ENCODE measurements at regions not wholly inside any gene's neighbourhood (a gene's known extent, or its start where the extent isn't known, plus 50 kb on each side); places are given as distances from the start of the nearest gene placed in this dataset.
A peak's percentile ranks its signal among the peaks of the same experiment; 100 is the strongest.
"Not testable (repeated sequence)": the region's sequence is repeated elsewhere in the genome, so short reads cannot be mapped to it uniquely, and the experiment has no call there.

DNA sequence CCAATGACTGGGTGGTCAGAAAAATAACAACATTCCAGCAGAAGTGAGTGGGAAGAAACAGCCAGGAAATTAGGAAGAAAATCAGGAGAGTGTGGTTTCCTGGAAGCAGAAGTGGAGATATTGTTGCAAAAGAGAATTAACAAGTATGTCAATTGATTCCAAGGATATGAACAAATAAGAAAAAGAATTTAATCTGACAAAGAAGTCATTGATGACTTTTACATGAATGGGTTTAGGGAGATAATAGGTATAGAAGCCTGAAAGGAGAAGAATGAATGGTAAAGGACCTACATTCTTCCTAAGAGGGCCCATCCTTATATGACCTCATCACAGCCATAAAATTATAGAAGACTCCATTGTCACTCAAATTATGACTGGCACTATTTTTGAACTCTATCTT, 1440.1 kb downstream of the OTOL1 start:
- DNase-seq, result no peak

DNA sequence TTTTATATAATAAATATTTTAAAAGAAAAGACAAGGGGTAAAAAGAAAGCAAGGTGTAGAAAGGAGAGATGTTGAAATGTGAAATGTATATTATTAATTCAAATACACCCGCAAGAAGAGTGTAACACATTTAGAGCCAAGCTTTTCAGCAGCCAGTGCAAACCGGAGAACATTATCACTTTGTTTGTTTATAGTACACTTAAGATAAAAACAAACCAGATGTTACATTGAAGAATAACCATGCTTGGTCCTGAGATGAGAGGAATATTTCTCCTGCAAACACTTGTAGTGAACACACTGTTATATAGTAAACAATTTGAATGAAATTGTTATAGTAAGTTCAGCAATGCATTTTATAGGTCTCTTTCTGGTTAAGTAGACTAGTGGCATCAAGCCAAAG, 1441.5 kb downstream of the OTOL1 start:
- DNase-seq, result no peak

DNA sequence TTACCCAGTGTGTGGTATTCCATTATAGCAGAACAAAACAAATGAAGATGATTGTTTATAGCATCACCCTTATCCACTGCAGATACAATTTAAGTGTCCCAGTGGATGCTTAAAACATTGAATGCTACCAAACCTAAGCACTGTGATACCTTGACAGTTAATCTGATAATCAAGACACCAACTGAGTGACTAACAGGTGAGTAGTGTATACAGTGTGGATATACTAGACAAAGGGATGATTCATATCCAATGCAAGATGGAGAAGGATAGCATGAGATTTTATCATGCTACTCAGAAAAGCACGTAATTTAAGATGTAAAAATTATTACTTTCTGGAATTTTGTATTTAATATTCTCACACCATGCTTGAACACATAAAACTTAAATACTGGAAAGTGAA, 1449.0 kb downstream of the OTOL1 start:
- no peak for DNase-seq

DNA sequence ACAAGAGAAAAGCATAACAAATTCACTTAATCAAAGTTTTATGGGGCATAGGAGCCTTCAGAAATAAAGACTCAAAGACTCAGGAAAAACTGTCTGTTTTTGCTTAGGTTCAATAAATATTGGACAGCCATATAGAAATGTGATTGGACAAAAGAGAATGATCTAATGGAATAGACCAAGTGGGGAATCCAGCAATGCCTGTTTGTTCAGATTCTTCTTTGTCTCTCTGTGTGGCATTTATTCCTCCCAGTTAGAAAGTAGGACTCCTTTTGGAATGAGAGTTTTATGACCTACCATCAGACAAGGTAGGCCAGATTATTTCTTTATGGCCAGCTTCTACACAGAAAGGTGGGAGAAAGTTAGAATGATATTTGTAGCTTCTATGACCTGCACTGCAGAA, 1460.1 kb downstream of the OTOL1 start:
- DNase-seq, result no peak

DNA sequence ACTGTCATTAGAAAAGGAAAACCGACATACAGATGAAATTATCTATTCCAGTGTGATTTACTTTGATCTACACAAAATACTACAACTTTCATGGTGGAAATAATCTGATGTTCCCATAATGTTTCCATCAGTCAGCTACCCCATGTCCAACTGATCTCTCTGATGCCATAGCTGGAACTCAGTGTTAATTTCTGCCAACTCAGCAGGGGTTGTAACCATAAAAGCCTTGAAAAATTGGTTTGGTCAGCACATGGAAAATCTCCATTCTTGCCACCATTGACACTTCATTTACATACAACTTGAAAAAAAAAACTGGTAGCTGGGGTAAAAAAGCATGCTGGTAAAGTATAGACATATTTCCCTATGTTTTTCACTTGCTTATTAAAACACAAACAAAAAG, 1463.7 kb downstream of the OTOL1 start:
- DNase-seq, result no peak

DNA sequence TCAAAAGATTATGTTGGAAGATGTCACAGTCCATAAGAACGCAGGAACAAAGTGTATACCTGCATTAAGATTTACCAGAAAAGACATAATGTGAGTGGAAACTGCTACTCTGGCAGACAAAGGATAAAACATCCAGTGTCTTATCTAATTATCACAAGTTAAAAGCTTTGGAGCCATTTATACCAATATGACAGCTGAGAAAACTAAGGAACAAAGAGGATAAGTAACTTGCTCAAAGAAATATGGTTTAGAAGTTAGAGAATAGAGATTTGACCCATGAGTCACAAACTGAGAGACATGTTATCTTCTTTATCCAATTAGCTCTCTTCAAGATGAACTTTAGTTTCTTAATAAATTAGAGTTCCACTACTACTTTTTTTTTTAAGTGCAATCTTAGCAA, 1473.7 kb downstream of the OTOL1 start:
- DNase-seq, result no peak

DNA sequence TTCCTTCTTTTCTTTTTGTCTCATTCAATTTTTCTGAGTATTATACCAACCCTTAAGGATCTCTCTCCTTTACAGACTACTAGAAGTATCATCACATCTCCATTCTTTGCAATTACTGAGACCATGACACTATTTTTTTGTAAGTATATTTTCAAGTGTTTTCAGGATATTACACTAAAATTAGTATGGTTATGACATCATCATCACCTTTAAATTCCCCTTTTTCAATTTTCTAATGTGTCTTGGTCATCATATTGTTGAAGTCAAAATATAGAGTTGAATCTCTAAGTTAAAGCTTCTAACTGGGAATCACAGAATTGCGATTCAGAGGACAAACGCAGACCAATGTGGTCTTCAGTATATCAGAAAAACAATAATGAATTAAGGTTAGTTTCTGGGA, 1475.1 kb downstream of the OTOL1 start:
- DNase-seq, result no peak

DNA sequence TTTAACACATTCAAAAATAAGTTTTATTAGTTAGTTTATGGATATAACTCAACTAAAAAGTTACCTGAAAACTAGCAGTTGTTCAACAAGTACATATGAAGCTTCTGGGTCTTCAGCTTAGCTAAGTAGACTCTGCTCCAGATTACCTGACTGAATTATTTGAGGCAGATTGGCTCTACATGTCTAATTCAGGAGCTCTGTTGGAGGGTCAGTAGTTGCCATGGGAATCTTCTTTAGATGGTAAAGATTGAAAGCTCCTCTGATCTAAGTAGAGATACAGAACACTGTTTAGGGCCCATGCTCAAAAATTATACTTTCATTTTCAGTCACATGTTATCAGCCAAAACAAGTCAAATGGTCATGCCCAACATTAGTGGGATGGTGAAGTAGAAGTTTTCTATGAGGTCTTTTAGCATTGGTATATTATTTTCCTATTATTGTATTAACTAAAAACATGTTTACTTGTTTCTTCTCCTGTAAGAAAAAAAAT, 1476.9 kb downstream of the OTOL1 start:
- peak; percentile 9 for DNase-seq

DNA sequence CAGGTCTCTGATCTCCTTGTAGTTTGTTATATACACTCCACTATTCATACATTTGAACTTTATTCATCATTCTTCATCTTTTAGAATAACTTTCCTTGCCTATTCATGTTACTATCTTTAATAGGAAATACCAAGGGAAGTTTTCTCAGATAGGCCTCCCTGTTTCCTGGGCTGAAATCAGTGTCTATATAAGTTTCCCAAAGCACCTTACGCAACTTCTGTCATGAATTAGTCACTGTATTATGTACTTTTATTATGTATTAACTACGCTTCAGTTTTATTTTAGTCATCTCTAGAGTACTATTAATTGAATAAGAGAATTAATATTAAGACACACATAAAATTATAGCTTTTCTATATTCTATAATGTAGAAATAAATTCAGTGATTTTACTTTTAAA, 1481.5 kb downstream of the OTOL1 start:
- no peak for DNase-seq

DNA sequence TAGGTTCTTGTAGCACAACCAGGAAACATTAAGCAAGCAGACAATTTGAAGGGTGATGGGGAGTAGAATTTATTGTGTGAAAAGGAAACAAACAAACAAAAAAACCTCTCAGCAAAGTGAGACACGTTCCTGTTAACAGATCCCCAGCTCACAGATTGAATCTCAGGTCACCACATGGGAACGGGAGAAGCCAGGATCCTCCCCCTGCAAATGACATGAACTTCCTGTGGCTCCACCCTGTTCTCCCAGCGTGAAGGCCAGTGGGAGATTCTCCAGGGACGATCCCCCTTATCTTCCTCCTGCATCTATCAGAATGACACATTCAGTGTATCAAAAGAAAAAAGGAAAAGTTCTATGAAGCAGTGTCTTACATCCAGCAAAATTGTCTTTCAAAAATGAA, 1488.1 kb downstream of the OTOL1 start:
- no peak for DNase-seq

DNA sequence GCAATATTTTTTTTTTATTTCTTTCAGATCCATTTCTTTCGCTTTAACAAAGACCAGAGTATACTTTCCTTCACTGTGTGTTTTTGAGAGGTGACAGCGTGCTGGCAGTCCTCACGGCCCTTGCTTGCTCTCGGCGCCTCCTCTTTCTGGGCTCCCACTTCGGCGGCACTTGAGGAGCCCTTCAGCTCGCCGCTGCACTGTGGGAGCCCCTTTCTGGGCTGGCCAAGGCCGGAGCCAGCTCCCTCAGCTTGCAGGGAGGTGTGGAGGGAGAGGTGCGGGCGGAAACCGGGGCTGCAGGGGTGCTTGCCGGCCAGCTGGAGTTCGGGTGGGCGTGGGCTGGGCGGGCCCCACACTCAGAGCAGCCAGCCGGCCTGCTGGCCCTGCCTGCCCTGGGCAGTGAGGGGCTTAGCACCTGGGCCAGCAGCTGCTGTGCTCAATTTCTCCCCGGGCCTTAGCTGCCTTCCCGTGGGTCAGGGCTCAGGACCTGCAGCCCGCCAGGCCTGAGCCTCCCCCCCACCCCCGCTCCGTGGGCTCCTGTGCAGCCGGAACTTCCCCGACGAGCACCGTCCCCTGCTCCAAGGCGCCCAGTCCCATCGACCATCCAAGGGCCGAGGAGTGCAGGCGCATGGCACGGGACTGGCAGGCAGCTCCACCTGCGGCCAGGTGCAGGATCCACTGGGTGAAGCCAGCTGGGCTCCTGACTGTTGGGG, 1490.6 kb downstream of the OTOL1 start:
- not testable (repeated sequence) for DNase-seq

DNA sequence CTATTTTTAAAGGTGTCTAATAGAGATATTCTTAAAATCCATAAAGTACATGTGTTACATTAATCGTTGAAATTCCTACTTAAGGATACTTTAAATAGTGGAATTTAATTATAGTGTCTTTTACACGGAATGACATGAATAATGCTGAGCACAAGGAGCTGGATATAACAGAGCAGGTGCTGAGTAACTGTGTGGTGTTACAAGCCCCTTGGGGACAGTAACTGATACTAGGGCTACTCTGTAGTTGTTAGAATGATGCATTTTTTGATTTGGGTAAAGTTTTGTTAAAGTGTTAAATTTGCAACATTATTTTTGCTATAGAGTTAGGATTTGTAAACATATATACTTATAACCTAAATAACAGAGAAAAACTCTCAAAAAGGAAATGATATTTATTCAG, 1496.1 kb downstream of the OTOL1 start:
- no peak for DNase-seq

DNA sequence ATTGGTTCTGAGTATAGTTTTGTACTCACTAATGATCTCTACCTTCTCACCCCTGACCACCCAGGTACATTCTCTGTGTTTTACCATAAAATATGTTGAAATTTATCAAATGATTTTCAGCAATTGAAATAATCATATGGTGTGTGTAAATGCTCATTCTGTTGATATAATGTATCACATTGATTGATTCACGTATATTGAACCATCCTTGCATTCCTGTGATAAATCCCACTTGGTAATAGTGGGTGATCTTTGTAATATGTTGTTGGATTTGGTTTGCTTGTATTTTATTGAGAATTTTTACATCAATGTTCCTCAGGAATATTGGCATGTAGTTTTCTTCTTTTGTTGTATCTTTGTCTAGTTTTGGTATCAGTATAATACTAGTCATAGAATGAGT, 1497.6 kb downstream of the OTOL1 start:
- no peak for DNase-seq

DNA sequence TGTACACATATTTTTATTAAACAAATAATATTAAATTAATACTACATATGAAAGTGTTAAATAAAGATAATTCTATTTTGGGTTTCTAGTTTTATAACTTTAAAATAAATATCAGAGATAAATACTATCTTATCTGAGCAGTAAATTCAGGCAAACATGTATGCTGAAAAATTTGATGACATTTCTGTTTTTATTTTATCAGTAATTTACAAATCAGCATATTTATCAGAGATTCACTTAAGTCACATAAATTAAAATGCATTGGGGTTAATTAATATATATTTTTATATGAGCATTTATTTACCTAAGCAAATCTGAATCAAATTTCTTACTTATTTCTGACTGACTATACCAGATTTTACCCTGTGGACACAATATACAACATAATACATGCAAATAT, 1499.8 kb downstream of the OTOL1 start:
- DNase-seq, result no peak

DNA sequence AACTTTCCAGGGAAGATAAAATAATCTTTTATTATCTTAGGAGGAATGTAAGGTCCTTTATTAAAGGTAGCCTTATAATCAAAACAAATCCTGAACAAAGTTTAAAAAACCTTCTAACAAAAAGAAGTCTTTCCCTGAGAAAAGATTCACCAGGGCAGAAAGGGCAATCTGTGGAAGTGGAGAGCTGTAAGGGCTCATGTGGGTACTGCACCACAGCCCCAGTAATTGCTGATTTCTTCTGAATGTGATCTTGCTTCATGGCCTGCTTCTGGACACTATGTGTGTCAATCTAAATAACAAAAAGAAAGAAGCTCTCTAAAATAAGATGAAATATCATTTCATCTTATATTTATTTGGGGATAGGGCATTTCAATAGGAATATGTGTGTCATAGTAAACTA, 1501.6 kb downstream of the OTOL1 start:
- DNase-seq, result peak; percentile 10

DNA sequence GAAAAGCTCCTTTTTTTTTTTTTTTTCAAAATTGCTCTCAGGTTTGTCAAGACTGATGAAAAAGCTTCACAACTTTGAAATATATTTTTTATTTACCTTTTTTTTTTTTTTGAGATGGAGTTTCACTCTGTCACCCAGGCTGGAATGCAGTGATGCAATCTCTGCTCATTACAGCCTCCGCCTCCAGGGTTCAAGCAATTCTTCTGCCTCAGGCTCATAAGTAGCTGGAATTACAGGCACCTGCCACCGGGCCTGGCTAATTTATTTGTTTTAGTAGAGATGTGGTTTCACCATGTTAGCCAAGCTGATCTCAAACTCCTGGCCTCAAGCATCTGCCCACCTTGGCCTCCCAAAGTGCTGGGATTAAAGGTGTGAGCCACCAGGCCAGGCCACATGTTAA, 1515.0 kb downstream of the OTOL1 start:
- DNase-seq, result no peak

DNA sequence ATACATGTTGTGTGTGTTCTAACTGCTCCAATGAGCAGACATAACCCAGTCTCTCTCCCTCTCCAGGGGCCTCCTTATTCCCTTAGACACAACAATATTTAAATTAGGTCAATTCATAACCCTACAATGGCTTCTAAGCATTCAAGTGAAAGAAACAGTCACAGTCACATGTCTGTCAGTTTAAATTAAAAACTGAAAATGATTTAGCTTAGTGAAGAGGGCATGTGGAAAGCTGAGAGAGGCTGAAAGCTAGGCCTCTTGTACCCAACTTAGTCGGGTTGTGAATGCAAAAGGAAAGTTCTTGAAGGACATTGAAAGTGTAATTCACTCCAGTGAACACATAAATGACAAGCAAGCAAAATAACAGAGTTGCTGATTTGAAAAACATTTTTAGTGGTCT, 1519.6 kb downstream of the OTOL1 start:
- DNase-seq, result no peak

DNA sequence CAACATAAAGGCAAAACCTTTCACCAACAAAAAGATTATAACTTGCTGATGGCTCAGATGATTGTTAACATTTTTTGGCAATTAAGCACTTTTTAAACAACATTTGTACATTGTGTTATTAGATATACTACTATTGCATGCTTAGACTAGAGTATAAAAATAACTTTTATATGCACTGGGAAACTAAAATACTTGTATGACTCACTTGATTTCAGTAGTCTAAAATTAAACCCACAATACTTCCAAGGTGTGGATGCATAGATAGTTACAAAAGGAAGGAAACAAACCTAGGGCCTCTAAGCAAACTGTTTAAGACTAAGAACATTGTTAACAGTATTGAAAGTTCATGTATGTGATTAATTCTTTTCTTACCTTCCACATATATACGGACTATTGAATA, 1521.5 kb downstream of the OTOL1 start:
- no peak for DNase-seq

DNA sequence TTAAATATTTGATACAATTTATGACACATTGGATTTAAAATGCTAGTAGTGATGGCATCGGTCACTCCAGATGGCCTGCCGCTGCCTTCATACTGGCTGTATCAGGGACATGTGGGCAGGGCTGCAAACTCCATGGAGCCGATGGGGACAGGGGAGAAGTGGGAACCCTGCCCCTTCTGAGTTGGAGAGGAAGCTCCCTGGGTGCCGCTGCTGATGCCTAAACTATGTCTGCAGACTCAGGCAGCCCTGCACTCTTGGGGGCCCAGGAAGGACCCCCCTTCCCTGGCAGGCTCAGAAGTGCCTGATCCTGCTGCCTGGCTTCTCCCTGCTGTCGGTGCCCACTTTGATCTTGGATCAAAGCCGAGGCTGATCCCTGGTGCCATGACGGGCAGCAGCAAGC, 1522.1 kb downstream of the OTOL1 start:
- no peak for DNase-seq

DNA sequence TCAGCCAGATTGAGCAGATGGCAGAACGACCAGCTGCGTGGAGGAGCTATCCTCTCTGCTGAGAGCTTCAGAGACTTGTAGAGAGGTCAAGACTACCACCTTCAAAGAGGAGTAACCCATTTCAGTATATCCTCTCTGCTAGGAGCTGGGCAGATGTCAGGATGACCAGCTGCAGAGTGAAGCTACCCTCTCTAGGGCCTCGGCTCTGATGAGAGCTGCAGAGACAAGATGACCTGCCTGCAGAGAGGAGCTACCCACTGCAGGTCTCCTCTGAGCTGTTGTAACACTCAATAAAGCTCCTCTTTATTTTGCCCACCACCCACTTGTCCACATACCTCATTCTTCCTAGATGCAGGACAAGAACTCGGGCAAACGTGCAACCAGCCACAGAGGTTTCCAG, 1522.7 kb downstream of the OTOL1 start:
- DNase-seq, result no peak

DNA sequence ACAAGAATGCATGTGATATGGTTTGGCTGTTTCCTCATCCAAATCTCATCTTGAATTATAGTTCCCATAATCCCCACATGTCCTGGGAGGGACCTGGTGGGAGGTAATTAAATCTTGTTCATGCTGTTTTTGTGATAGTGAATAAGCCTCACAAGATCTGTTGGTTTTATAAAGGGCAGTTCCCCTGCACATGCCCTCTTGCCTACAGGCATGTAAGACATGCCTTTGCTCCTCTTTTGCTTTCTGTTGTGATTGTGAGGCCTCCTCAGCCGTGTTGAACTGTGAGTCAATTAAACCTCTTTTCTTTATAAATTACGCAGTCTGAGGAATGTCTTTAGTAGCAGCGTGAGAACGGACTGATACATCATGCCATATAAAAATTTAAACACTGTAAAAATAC, 1537.0 kb downstream of the OTOL1 start:
- no peak for DNase-seq

DNA sequence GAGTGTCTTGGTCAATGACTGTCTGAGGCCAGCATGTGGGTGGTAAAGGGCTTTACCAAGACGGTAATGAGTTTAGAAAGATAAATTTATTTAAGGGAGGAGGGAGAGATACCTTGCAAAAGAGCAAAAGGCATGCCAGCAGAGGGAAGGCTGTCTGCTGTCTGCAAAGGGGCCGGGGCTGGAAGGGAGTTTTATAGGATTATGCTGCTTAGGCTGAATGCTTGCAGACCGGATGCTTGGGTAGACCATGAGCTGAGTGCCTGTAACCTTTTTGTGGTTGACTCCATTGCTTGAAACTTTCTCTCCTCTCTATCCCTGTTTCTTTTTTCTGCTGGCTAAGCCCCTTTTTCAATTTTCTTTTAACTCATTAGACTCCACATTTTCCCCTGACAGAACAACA, 1543.0 kb downstream of the OTOL1 start:
- DNase-seq, result no peak

DNA sequence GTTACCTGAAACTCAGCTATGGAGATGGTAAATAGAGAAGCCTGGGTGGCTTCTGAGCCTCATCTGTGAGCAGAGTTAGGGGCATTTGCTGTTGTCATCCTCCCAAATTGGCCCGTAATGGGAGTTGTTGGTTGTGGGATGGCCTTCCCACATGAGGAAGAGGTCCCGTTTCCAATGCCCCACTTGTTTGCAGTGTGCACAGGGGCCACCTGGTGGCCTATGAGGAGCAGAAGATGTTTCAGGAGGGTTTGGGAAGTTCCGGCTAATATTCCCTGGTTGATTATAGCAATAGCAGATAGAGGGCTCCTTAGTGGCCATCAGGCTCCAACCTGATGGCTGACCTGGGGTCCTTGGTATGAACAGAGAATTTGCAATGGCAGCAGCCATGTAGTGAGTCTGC, 1546.5 kb downstream of the OTOL1 start:
- no peak for DNase-seq

DNA sequence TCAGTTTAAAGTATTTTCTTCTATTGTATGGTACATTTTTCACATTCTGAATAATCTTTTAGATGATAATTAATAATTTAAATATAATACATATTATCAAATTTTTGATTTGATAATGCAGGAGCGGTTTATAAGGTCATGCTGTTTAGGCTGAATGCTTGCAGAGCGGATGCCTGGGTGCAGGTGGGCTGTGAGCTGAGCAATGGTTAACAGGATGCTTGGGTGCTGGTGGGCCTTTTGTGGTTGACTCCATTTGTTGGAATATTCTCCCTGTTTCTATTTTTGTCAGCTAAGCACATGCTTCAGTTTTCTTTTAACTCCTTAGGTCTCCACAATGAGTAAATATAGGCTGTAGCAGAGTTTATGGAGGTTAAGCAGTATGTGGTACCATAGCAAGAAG, 1549.3 kb downstream of the OTOL1 start:
- DNase-seq, result no peak

DNA sequence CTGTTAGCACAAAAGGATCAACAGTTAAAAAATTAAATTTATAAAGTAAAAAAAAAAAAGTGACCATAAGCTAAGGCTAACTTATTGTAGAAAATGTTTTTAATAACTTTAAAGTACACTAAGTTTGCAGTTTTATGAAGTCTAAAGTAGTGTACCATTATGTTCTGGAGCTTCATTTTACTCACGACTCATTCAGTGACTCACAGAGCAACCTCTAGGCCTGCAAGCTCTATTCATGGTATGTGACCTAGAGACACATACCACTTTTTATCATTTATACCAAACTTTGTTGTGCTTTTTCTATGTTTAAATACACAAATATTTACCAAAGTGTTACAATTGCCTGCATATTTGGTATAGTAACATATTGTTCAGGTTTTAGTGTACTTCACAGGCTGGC, 1552.3 kb downstream of the OTOL1 start:
- DNase-seq, result no peak
